HG02610 (cell line): ENCODE measurements at regions not wholly inside any gene's neighbourhood (a gene's known extent, or its start where the extent isn't known, plus 50 kb on each side); places are given as distances from the start of the nearest gene placed in this dataset.

ENCODE experiments used
- ATAC-seq: cut with Tn5 transposase; IDR thresholded peaks from one replicate; pipeline ENCODE4 v1.9.1; 2021; ENCODE audit warnings: mild to moderate bottlenecking, moderate library complexity; ENCODE audit not compliant: unreplicated experiment

GRCh38 chr18:67243799-67244587 is 272.5 kb downstream of the DSEL start:
- ATAC-seq, result peak; percentile 68

- ATAC-seq, result no peak
These were observed 274.5 kb downstream of the DSEL start for GRCh38 chr18:67242001-67242400.

- no peak for ATAC-seq
These were observed 275.2 kb downstream of the DSEL start for GRCh38 chr18:67241299-67241698.

DNA sequence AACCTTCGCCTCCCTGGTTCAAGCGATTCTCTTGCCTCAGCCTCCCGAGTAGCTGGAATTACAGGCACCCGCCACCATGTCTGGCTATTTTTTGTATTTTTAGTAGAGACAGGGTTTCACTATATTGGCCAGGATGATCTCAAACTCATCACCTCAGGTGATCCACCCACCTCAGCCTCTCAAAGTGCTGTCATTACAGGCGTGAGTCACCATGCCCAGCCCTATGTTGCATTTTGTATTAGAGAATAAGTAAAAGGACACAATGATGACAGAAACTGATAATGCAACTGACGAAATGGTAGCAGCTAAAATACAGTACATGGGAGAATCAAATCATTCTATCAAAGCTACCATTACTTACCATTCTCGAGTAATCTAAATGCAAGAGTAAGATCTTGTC is 276.7 kb downstream of the DSEL start:
- ATAC-seq, result no peak

GRCh38 chr18:67232991-67233390 is 283.5 kb downstream of the DSEL start:
- ATAC-seq, result no peak

DNA sequence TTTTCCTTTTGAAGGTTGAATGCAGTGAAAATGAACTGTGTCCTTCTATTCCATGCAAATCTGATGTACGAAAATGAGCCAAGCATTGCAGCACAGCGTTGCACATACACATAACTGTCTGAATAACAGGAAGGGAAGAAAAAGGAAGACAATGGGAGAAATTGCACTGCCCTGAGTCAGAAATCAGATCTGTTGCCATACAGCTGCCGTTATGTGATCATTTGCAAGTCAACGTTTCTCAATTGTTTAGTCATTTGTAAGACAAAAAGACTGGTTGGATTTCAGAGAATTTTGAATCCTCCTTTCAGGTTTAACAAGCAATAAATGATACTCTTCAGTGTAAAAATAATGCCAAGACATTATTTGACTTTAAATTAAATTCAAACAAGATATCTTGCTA is 284.1 kb downstream of the DSEL start:
- no peak for ATAC-seq

DNA sequence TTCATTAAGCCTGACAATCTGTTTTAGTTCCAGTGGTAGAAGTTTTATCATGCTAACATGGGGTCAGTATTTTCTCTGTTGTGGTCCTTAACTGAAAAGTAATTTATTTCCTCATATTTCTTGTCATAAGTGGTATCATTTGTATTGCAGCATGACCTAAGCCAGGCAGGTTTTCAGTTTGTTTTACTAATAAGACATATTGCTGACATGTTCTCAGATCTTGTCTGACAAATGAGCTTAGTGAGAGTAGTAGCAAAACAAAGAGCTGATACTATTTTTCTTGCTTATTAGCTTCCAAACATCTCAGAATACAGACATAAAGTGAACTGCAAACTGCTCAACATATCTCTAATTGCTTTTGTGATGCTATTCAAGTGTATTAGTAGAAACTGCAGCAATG is 293.6 kb downstream of the DSEL start:
- ATAC-seq, result no peak

DNA sequence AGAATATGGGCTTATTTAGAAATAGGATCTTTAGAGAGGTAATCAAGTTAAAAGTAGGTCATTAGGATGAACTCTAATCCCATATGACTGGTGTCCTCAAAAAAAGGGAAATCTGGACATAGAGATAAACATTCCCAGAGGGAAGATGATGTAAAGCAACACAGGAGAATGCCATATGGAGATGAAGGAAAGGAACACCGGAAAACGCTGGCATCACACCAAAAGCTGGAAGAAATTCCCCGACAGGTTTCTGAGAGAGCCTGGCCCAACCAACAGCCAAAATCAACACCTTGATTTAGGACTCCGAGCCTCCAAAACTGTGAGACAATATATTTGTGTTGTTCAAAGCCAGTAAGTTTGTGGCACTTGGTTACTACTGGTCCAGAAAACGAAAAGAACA is 296.7 kb downstream of the DSEL start:
- ATAC-seq, result no peak

DNA sequence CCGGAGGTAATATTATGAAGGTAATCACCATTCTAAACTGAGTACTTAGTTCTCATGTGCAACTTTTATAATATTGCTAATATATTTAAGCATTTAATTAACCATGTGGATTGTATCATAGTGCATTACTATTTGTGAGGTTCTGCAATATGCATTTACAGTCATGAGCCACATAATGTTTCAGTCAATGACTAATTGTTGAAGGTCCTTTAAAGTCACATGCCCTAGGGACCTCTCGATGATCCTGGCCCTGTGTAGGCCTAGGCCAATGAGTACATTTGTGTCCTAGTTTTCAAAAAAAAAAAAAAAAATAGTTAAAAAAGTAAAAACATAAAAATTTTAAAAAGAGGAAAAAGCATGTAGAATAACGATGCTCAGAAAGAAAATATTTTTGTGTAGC is 298.0 kb downstream of the DSEL start:
- ATAC-seq, result no peak

DNA sequence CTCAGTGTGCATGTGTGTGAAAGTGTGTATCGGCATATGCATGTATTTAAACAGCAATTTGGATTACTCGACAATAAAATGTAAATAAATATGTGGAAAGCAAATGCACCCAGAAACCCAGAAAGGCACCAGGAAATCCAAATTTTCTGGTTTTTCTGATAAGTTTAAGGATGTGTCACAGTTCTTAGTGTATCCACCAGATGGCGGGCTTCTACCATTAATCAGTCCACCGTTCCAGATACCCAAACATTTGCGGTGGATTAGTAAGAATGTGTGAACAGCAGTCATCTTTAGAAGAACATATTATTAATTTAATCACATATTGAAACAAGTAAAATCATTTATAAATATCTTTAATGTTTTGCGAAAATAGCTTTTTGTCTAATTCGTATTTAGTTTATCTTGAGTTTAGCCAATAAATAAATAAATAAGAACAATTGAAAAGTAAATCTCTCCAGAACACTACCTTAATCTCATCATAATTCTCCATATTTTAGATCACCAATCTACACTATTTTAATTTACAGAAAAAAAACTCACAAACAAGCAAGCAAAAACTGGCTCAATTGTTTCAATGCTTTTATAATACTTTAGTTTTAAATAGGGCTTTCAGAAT is 298.9 kb downstream of the DSEL start:
- peak; percentile 95 for ATAC-seq

- no peak for ATAC-seq
These were observed 299.7 kb downstream of the DSEL start for GRCh38 chr18:67216846-67217245.

DNA sequence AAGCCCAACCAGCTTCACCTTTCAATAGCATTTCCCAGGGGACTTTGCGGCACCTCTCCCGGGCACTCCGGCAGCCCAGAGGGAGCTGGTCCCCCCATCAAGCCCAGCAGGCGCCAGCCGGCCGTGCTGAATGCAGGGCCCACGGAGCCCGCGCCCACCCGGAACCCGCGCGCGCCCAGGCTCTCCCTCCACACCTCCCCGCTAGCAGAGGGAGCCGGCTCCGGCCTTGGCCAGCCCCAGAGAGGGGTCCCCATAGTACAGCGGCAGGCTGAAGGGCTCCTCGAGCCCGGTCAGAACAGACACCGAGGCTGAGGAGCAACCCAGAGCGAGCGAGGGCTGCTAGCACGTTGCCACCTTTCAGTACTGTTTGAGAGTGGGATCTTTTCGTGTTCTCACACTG is 300.8 kb downstream of the DSEL start:
- no peak for ATAC-seq

DNA sequence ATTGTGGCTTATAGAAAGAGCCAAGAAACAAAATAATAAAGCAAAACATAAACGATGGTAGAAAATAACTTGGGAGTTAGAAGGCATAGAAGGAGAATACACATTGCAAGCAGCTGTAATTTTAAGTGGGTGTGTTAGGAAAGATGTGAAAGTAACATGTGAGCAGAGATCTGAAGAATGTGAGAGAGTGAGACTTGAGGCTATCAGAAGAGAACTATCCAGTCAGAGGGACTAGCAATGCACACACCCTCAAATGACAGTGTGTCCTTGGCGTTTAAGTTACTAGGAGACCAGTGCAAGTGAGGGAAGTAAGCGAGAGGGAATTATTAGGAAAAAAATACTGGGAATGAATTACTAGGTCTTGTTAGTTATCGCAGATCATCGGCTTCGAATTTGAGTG is 304.9 kb downstream of the DSEL start:
- ATAC-seq, result no peak

DNA sequence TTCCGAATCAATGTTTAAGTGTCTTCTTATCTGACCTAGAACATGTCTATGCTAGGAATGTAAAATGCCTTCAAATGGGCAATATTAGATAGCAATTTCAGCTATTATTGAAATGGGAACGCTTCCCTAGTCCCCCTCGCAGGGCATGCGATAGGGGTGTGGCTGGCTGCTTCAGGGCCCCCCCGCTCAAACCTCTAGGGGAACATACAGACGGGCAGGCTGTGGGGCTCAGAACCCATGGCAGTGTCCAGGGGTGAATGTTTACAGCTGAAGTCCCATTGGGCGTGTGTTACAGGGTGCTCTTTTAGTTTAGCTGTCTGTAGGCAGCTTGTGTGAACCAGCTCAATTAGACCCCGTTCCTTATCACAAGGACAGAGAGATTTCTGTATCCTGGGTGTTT is 315.9 kb downstream of the DSEL start:
- ATAC-seq, result no peak

DNA sequence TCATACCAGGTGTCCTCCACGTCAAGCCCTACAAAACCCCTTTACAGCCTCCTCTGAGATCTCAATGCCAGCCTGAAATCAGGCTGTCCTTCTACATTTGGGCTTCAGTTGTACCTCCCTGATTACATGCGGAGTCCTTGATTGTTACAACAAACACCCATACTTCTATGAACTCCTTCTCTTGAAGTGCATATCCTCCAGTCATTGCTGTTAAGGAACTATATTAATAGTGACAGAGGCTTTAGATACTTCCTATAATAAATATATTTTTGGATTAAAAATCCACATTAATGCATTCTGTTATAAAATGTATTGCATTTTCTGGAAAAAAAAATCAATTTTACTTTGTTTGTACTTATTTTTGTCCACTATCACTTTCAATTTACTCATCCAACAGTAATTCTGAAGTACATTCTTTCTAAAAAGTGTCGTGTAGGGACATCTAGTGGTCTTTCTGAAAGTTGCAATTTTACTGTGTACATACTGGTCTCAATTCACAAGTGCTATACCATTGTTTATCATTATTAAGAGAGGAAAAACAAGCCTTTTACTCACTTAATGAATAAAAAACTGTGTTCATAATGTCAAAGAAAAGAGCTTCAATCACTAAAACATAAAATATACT is 316.4 kb downstream of the DSEL start:
- peak; percentile 96 for ATAC-seq

DNA sequence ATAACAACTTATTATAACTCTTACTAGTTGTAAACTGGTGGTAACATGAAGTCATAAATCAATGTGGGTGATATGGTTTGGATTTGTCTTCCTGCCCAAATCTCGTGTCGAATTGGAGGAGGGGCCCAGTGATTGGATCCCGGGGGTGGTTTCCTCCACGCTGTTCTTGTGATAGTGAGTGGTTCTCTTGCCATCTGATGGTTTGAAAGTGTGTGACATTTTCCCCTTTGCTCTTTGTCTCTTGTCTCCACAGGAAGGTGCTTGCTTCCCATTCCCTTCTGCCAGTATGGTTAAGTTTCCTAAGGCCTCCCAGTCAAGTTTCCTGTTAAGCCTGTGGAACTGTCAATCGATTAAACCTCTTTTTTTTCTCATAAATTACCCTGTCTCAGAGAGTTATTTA is 321.6 kb downstream of the DSEL start:
- ATAC-seq, result no peak

DNA sequence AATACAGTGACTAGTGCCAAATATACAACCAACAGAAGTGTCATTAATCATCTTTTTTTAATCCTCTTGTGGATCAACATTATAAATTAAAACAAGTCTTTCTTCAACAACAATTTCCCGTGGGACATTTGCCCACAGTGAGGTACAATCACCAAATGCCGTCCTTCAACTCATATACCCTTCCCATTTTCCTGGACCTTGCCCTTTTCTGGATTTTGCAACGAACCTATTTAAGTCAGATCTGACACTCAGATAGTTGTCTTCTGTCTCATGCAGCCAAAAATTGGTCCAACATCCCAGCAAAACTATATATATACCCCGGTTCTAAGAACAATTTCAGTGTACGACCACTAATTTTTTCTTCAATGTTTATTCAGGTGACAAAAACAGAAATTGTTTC is 324.0 kb downstream of the DSEL start:
- no peak for ATAC-seq

DNA sequence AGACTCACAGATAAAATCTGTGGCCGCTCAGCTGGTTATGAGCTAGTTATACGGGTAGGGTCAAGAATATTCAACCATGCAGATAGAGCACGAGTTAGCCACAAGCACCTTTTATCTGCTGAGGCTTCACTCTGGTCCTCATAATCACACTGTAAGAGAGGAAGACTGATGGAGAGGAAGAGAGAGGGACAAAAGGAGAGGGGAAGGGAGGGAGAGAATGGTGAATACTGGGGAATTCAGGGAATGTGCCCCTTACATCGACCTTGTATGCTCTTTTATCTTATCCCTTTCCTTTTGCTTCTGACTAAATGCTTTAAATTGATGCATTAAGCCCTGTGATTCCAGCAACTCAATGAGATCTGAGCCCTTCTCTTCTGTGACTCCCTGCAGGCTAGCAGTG is 333.1 kb downstream of the DSEL start:
- no peak for ATAC-seq

- no peak for ATAC-seq
These were observed 336.8 kb downstream of the DSEL start for GRCh38 chr18:67179726-67180125.

DNA sequence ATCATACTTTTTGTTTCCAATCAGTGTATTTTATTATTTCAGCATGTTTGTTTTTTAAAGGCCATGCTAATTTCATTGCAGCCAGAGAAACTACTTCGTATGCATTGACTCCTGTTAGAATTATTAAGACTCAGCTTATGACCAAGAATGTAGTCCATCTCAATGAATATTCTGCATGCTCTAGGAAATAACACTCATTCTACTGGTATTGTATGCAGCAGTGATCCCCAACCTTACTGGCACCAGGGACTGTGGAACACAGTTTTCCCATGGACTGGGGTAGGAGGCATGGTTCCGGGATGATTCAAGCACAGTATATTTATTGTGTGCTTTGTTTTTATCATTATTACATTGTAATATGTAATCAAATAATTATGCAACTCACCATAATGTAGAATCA is 356.9 kb downstream of the DSEL start:
- no peak for ATAC-seq

GRCh38 chr18:67154979-67155378 is 361.5 kb downstream of the DSEL start:
- ATAC-seq, result no peak

DNA sequence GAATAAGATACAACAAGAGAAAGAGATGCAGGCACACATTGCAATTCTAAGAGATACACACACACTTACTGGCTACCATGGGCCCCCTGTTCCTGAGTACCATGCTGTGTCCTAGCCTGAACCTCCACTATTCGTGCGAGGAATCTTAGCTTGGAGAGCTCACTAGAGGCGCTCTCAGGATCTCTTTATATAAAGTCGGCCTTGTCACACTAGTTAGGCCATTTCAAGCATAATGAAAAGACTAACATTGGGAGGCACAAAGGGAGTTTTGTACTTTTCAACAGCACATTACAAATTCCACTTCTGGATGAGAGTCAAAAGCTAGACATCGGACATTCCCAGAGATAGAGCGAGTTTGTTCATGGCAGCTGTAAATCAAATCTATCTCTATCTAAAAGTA is 365.2 kb downstream of the DSEL start:
- ATAC-seq, result no peak
